ENCODE measurements at regions not wholly inside any gene's neighbourhood (a gene's known extent, or its start where the extent isn't known, plus 50 kb on each side); places are given as distances from the start of the nearest gene placed in this dataset.
"Not testable (repeated sequence)": the region's sequence is repeated elsewhere in the genome, so short reads cannot be mapped to it uniquely, and the experiment has no call there.

DNA sequence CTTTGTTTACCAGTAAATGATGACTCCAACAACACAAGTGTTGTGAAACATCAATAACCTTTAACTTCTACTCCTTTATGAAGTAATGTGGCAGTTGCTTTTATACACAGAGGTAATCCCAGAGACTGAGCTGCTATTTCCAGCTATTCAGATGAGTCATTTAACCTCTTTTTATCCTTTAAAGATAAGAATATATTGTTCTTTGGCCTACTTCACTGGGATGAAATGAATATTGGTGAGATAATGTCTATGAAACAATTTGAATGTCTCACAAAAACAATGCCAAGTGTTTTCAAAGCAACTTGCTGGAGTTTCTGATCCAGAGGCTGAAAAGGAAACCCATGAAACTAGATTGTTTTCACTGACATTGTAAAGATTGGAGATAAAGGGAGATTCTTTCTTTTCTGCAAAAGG is 564.4 kb upstream of the LUZP2 start:
- TF ChIP-seq, protein P1, sequence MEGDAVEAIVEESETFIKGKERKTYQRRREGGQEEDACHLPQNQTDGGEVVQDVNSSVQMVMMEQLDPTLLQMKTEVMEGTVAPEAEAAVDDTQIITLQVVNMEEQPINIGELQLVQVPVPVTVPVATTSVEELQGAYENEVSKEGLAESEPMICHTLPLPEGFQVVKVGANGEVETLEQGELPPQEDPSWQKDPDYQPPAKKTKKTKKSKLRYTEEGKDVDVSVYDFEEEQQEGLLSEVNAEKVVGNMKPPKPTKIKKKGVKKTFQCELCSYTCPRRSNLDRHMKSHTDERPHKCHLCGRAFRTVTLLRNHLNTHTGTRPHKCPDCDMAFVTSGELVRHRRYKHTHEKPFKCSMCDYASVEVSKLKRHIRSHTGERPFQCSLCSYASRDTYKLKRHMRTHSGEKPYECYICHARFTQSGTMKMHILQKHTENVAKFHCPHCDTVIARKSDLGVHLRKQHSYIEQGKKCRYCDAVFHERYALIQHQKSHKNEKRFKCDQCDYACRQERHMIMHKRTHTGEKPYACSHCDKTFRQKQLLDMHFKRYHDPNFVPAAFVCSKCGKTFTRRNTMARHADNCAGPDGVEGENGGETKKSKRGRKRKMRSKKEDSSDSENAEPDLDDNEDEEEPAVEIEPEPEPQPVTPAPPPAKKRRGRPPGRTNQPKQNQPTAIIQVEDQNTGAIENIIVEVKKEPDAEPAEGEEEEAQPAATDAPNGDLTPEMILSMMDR (IDR thresholded peaks at IDR 0.05; ENCODE audit: low read depth, low read length) = no peak
- in situ Hi-C loops (cut with HindIII; ENCODE audit: low sequenced_read_pairs) = no loop called here
- no peak overlapping the region for H3K4me3 ChIP-seq (ENCODE audit: low read depth, low read length)
- DNase-seq (ENCODE audit: low read depth, low spot score) = peak; percentile 49

DNA sequence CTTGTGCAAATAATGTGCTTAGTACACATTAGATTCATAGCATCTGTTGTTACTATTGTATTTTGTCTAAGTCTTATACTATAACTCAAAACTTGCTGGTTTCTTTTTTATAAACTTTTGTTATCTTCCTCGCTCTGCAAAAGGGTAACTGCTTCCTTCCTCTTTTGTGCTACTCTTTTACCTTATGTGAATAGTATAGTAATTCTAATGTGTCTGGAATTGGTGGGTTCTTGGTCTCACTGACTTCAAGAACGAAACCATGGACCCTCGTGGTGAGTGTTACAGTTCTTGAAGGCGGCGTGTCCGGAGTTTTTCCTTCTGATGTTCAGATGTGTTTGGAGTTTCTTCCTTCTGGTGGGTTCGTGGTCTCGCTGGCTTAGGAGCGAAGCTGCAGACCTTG is 563.1 kb upstream of the LUZP2 start:
- TF ChIP-seq, protein P1 (IDR thresholded peaks at IDR 0.05; ENCODE audit: low read depth, low read length) = no peak
- DNase-seq (ENCODE audit: low read depth, low spot score) = no peak
- in situ Hi-C loops (cut with HindIII; ENCODE audit: low sequenced_read_pairs) = no loop called here
- no peak overlapping the region for H3K4me3 ChIP-seq (ENCODE audit: low read depth, low read length)

DNA sequence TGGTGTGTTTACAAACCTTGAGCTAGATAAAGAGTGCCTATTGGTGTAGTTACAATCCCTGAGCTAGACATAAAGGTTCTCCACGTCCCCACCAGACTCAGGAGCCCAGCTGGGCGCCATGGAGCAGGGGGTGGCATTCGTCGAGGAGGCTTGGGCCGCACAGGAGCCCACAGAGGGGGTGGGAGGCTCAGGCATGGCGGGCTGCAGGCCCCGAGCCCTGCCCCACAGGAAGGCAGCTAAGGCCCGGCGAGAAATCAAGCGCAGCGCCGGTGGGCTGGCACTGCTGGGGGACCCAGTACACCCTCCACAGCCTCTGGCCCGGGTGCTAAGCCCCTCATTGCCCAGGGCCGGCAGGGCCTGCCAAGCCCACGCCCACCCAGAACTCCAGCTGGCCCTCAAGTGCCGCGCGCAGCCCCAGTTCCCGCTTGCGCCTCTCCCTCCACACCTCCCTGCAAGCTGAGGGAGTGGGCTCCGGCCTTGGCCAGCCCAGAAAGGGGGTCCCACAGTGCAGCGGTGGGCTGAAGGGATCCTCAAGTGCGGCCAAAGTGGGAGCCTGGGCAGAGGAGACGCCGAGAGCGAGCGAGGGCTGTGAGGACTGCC is 562.1 kb upstream of the LUZP2 start:
- H3K4me3 ChIP-seq (ENCODE audit: low read depth, low read length); DNase-seq (ENCODE audit: low read depth, low spot score); in situ Hi-C loops (cut with HindIII; ENCODE audit: low sequenced_read_pairs): not testable (repeated sequence)

DNA sequence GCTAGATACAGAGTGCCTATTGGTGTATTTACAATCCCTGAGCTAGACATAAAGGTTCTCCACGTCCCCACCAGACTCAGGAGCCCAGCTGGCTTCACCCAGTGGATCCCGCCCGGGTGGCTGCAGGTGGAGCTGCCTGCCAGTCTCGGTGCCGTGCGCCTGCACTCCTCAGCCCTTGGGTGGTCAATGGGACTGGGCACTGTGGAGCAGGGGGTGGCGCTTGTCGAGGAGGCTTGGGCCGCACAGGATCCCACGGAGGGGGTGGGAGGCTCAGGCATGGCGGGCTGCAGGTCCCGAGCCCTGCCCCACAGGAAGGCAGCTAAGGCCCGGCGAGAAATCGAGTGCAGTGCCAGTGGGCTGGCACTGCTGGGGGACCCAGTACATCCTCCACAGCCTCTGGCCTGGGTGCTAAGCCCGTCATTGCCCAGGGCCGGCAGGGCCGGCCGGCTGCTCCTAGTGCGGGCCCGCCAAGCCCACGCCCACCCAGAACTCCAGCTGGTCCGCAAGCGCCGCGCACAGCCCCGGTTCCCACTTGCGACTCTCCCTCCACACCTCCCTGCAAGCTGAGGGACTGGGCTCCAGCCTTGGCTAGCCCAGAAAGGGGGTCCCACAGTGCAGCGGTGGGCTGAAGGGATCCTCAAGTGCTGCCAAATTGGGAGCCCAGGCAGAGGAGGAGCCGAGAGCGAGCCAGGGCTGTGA is 554.6 kb upstream of the LUZP2 start:
- in situ Hi-C loops (cut with HindIII; ENCODE audit: low sequenced_read_pairs); H3K4me3 ChIP-seq (ENCODE audit: low read depth, low read length); DNase-seq (ENCODE audit: low read depth, low spot score): not testable (repeated sequence)

DNA sequence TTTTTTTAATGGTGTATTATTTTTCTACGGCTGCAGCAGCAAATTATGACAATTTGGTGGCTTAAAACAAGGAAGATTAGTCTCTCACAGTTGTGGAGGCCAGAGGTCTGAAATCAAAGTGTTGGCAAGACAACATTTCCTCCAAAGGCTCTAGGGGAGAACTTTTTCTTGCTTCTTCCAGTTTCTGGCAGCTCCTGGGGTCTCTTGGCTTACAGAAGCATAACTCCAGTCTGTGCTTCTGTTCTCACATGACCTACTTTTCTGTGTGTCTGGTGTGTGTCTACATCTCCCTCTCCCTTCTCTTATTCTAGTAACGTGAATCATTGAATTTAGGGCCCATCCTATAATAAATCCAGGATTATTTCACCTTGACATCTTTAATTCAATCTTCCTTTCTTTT is 551.9 kb upstream of the LUZP2 start:
- in situ Hi-C loops (cut with HindIII; ENCODE audit: low sequenced_read_pairs) = no loop called here
- TF ChIP-seq, protein P1 (IDR thresholded peaks at IDR 0.05; ENCODE audit: low read depth, low read length) = no peak
- DNase-seq (ENCODE audit: low read depth, low spot score) = no peak
- no peak overlapping the region for H3K4me3 ChIP-seq (ENCODE audit: low read depth, low read length)

DNA sequence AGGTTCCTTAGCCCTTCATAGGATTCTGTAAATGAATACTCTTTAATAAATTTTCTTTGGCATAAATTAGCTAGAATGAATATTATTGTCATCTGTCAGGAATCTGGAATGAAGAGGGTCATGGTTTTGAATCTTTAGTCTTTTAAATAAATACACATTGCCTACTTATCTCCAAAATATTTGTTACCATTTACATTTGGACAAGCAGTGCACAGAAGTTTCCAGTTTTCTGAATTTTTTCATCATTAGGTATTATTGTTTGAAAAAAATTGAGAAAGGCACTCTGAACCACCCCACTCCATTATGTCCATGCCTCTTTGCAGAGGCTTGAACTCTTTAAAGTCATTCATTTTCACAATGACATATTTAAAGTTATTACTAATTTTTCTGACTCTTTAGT is 549.0 kb upstream of the LUZP2 start:
- no peak overlapping the region for H3K4me3 ChIP-seq (ENCODE audit: low read depth, low read length)
- TF ChIP-seq, protein P1 (IDR thresholded peaks at IDR 0.05; ENCODE audit: low read depth, low read length) = no peak
- in situ Hi-C loops (cut with HindIII; ENCODE audit: low sequenced_read_pairs) = no loop called here
- DNase-seq (ENCODE audit: low read depth, low spot score) = no peak

DNA sequence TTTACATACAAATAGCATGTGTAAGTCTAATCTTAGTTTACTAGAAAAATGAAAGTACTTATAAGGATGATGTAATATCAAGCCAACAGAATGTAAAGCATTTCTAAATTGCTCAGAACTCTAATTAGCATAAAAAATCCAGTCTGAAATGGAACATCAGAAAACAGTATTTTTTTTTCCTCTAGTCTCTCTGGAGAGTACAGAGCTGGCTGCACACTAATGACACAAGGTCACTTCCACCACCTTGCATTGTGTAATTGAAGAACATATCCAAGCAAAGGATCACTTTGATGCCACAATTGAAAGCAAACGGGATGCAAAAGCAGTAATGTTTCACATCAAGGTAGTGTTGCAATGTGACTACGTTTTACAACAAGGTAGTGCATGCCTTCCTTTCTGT is 548.0 kb upstream of the LUZP2 start:
- TF ChIP-seq, protein P1 (IDR thresholded peaks at IDR 0.05; ENCODE audit: low read depth, low read length) = no peak
- H3K4me3 ChIP-seq (ENCODE audit: low read depth, low read length) = no peak overlapping the region
- in situ Hi-C loops (cut with HindIII; ENCODE audit: low sequenced_read_pairs) = no loop called here
- peak; percentile 2 for DNase-seq (ENCODE audit: low read depth, low spot score)
